ENCODE measurements at regions not wholly inside any gene's neighbourhood (a gene's known extent, or its start where the extent isn't known, plus 50 kb on each side); places are given as distances from the start of the nearest gene placed in this dataset.

DNA sequence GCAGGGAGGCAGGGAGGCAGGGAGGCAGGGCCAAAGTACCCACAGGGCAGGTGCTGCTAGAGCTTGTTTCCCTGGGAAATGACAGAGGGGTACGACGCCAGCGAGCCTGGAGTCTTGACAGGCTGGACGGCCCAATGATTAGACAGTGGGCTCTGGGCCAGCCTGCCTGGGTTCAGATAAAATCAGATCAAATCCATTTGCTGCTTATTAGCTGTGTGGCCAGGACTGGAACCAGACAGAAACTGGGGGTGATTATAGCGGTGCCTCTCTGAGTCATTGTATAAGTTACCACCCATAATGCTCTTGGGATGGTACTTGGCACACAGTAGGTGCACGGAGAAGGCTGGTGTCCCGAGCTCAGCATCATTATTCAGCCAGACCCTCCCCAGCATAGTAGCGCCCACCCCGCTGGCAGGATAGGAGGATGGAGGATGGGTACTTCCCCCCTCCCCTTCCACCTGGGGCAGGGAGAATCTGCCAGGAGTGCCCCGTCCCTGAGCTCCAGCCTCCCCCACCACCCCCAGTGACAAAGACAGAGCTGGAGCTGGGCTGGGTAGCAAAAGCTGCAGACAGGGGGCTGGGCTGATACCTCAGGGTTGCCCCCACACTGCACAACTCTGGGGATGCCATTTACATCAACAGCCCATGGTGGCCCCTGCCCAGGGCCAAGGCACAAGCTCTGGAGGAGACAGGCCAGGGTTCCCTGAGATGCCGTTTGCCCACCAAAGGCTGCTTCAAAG is 77.6 kb upstream of the TNRC6C start:
- no peak overlapping the region for H3K27ac Mint-ChIP-seq
- no peaks in the 10 kb centered on the region for H3K27me3 Mint-ChIP-seq
- H3K9me3 Mint-ChIP-seq = peaks cover 5% of the 10 kb centered on the region
- peaks cover 89% of the 10 kb centered on the region for H3K4me1 Mint-ChIP-seq
- peaks cover 4% of the 10 kb centered on the region for H3K36me3 Mint-ChIP-seq
- peak overlapping the region; percentile 51 for H3K4me3 Mint-ChIP-seq

DNA sequence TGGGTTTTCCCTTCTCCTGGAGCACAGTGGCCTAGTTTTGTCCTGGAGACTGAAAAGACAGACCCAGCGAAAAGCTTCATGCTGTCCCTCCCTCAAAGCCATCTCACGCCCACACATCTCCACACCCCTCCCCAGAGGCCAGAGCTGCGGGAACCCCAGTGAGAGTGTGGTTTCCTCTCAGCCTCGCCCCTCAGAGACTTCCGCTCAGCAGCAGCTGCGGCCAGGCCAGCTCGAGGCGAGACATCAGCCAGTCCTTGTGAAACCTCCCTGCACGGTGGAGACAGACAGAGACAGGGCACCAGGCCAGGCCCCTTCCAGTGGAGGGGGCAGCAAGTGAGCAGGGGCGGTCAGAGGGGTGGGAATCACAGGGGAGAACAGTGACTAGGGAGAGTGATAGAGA is 77.0 kb upstream of the TNRC6C start:
- H3K4me1 Mint-ChIP-seq = peaks cover 91% of the 10 kb centered on the region
- no peaks in the 10 kb centered on the region for H3K27me3 Mint-ChIP-seq
- no peaks in the 10 kb centered on the region for H3K36me3 Mint-ChIP-seq
- no peaks in the 10 kb centered on the region for H3K9me3 Mint-ChIP-seq
- peak overlapping the region; percentile 8 for H3K27ac Mint-ChIP-seq
- H3K4me3 Mint-ChIP-seq = peak overlapping the region; percentile 49

DNA sequence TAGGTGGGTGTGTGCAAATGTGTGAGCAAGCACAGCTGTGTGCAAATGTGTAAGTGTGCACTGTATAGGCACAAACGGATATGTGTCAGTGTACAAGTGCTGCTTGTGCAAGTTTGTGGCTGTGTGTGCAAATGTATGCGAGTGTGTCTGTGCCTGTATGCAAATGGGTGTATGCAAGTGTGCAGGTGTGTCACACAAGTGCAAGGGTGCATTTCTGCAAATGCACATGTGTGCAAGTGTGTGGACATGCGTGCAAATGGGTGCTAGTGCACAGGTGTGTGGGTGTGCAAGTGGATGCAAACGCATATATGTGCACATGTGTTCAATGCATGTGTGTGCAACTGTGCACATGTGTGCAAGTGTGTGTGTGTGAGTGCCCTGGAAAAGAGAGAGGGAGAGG is 76.5 kb upstream of the TNRC6C start:
- H3K4me3 Mint-ChIP-seq = peak overlapping the region; percentile 49
- no peaks in the 10 kb centered on the region for H3K36me3 Mint-ChIP-seq
- no peaks in the 10 kb centered on the region for H3K27me3 Mint-ChIP-seq
- peak overlapping the region; percentile 89 for H3K27ac Mint-ChIP-seq
- peaks cover 92% of the 10 kb centered on the region for H3K4me1 Mint-ChIP-seq
- H3K9me3 Mint-ChIP-seq = no peaks in the 10 kb centered on the region

DNA sequence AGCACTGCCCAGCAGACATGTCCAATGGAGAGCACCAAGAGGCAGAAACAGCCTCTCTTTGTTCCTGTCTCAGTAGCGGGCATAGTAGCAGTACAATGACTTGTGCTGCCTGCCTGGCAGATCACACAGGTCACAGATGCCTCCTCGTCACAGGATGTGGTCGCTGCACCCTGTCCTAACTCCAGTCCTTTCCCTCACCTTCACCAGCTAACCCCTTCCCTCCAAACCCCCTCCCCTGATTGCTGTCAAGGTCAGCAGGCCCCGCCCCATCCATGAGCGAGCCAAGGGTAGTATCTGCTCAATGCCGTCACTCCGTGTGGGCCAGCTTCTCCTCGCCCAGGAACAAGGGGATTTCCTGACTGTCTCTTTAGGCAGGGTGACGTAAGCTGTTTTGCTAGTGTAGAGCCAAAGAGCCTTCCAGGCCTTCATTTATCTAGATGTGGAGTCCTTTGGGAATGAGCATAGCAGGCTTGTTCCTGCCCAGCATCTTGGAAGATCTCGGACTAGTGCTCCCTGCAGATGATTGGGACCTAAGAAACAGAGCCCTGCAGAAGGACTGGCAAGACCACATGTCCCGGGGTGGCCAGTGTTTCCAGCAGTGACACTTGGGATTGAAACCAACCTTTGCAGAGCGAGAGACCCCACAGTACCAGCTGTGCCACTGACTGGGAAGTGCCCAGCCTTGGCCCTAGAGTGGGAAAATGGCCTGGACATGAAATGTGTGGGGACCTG is 75.9 kb upstream of the TNRC6C start:
- H3K36me3 Mint-ChIP-seq = no peaks in the 10 kb centered on the region
- H3K9me3 Mint-ChIP-seq = no peaks in the 10 kb centered on the region
- peak overlapping the region; percentile 89 for H3K27ac Mint-ChIP-seq
- no peaks in the 10 kb centered on the region for H3K27me3 Mint-ChIP-seq
- peaks cover 92% of the 10 kb centered on the region for H3K4me1 Mint-ChIP-seq
- peak overlapping the region; percentile 49 for H3K4me3 Mint-ChIP-seq

DNA sequence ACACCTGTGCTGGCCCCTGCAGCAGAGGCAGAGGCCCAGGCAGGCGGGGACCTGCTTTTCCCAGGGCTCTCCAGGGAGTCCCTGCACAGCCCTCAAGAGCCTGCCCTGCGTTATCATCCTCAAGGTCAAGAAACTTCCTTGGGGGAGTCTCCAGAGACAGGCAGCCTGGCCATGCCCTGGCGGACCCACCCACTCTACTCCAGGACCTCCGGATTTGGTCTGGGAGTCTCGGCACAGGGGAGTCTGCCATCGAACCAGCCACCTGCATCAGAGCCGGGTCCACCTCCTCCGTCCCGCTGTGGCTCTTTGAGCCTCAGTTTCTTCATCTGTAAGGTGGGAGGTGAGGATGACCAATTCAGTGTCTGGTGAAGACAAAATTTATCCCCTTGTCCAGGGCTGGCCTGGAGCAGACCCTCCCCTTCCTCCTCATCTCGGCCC is 75.3 kb upstream of the TNRC6C start:
- Mint-ChIP-seq H3K9me3 (no peaks in the 10 kb centered on the region), H3K4me1 (peaks cover 92% of the 10 kb centered on the region), H3K36me3 (no peaks in the 10 kb centered on the region), H3K4me3 (no peak overlapping the region), H3K27ac (peak overlapping the region; percentile 89), H3K27me3 (no peaks in the 10 kb centered on the region)

DNA sequence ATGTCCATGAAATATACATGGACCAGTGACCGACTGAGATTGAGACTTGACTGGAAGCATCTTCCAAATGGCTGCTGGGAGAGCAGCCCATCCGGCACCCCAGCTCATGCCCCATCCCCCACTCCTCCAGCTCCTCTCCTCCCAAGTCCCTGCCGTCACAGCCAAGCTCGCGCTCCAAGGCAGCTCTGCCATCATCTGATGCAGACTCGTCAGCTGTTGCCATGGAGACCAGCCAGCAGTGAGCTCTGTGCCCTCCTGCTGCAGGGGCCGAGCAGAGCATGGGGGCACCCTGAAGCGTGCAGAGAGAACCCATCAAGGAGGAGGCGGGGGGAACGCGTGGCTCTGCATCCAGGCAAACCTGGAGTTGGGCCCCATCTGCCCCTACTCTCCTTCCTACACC is 74.5 kb upstream of the TNRC6C start:
- H3K9me3 Mint-ChIP-seq = no peaks in the 10 kb centered on the region
- peaks cover 89% of the 10 kb centered on the region for H3K4me1 Mint-ChIP-seq
- H3K27me3 Mint-ChIP-seq = no peaks in the 10 kb centered on the region
- no peaks in the 10 kb centered on the region for H3K36me3 Mint-ChIP-seq
- peak overlapping the region; percentile 79 for H3K27ac Mint-ChIP-seq
- H3K4me3 Mint-ChIP-seq = peak overlapping the region; percentile 16

DNA sequence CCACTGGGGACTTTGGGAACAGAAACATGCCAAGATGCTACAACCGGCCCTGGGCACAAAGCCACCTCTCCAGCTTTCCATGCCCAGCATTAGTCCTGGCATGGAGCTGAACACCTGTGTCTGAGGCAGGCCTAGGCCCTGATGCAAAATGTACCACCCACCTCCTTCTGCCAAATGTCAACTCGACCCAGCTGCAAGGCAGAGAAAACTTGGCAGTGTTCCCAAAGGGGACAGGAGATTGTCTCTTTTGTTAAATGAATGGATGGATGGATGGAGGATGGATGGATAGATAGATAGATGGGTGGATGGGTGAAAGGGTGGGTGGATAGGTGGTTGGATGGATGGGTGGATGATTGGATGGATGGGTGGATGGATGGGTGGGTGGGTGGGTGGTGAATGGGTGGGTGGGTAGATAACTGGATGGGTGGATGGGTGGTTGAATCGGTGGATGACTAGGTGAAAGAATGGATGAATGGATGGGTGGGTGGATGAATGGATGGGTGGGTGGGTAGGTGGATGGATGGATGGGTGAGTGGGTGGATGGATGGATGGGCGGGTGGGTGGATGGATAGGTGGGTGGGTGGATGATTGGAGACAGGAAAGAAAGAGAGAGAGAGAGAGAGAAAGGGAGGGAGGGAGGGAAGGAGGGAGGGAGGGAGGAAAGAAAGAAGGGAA is 73.4 kb upstream of the TNRC6C start:
- Mint-ChIP-seq H3K9me3 (no peaks in the 10 kb centered on the region), H3K27ac (peak overlapping the region; percentile 62), H3K36me3 (no peaks in the 10 kb centered on the region), H3K4me1 (peaks cover 78% of the 10 kb centered on the region), H3K4me3 (no peak overlapping the region), H3K27me3 (no peaks in the 10 kb centered on the region)

DNA sequence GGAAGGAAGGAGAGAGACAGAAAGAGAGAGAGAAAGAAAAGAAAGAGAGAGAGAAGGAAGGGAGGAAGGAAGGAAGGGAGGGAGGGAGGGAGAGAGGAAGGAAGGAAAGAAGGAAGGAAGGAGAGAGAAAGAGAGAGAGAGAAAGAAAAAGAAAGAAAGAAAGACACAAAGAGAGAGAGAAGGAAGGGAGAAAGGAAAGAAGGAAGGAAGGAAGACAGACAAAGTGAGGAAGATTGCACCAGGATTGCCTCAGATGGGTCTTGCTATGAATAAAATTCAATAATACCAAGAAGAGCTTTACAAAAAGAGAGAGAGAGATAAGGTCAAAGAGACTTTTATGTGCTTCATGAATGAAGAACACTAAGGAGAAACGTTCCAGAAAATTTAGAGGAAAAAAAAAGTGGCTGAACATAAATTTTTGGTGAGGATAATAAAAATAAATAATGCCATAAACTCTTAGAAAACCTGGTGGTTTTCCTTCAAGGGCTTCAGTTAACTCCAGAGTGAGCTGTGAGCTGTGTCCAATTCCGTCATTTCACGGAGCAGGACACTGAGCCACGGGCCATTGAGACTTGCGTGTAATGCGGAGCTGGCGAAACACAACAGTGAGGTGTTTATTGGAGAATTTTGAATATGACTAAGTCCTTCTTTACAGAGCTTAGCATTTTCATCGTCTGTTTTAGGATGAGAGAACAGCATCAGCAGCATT is 72.7 kb upstream of the TNRC6C start:
- Mint-ChIP-seq H3K27me3 (no peaks in the 10 kb centered on the region), H3K27ac (peak overlapping the region; percentile 75), H3K4me1 (peaks cover 71% of the 10 kb centered on the region), H3K36me3 (no peaks in the 10 kb centered on the region), H3K9me3 (no peaks in the 10 kb centered on the region), H3K4me3 (no peak overlapping the region)

DNA sequence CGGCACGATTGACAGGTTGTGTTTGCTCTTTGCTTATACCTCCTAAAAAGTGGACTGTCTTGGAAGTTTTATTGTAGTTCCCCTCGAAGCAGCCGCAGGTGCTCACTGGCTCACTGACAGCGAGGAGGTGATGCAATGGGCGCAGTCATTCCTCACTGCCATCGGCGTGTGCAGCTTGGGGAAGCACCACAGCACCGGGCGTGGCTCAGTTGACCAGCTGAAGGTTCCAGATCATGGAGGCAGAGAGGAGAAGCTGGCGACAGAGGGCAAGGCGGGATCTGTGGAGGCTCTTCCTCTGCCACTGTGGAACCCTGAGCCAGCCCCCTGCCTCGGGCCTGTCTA is 72.1 kb upstream of the TNRC6C start:
- Mint-ChIP-seq H3K9me3 (no peaks in the 10 kb centered on the region), H3K36me3 (no peaks in the 10 kb centered on the region), H3K4me3 (no peak overlapping the region), H3K27me3 (no peaks in the 10 kb centered on the region), H3K27ac (no peak overlapping the region), H3K4me1 (peaks cover 66% of the 10 kb centered on the region)

DNA sequence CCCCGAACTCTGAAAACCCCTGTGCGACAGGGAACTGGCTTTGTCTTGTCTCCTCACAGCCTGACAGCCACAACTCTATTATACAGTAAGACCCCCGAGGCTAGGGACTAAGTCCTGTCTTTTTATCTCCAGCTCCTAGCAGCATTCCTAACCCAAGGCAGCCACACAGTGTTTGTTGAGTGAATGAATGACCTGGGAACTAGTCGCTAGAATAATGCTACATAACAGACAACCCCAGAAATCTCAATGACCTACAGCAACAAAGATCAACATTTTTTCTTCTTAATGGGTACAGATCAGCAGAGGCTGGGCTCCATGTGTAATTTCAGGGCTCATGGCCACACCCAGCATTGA is 71.4 kb upstream of the TNRC6C start:
- H3K4me1 Mint-ChIP-seq = peaks cover 58% of the 10 kb centered on the region
- no peaks in the 10 kb centered on the region for H3K9me3 Mint-ChIP-seq
- H3K27ac Mint-ChIP-seq = peak overlapping the region; percentile 93
- no peaks in the 10 kb centered on the region for H3K27me3 Mint-ChIP-seq
- H3K4me3 Mint-ChIP-seq = peak overlapping the region; percentile 90
- H3K36me3 Mint-ChIP-seq = no peaks in the 10 kb centered on the region

DNA sequence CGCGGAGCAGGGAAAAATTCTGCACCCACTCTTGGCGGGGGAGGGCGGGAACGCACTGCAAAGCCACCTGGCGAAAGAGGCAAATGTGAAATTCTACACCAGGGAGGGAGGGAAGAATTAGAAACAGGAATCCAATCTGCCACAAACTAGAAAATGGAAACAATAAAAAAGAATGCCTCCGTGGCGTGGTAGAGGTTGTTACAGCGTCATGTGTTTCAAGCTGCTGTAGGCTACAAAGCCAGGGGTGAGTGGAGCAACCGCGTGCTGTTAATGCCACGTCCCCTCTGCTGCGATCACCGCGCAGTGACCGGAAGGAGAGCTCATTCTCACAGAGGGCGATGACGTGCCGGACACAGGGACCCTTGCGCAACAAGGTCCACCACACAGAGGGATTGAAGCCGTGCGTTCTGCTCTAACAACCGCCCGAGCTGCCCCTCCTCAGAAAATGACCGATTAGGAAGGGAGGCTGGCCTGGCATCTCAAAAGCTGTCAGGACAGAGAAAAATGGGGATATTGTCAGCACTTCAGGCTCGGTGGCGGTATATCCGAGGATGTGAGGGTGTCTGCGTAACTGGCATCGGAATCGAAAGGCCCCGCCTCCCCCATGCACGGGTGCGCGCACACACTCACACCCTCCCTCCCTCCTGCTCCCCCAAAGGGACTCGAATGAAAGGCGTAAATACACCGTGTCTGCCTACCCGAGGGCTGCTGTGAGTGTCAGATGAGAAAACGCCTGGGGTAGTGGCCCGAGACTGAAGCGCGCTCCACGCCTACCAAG is 70.8 kb upstream of the TNRC6C start:
- Mint-ChIP-seq H3K9me3 (no peaks in the 10 kb centered on the region), H3K27me3 (no peaks in the 10 kb centered on the region), H3K27ac (peak overlapping the region; percentile 93), H3K4me1 (peaks cover 53% of the 10 kb centered on the region), H3K36me3 (no peaks in the 10 kb centered on the region), H3K4me3 (peak overlapping the region; percentile 90)

DNA sequence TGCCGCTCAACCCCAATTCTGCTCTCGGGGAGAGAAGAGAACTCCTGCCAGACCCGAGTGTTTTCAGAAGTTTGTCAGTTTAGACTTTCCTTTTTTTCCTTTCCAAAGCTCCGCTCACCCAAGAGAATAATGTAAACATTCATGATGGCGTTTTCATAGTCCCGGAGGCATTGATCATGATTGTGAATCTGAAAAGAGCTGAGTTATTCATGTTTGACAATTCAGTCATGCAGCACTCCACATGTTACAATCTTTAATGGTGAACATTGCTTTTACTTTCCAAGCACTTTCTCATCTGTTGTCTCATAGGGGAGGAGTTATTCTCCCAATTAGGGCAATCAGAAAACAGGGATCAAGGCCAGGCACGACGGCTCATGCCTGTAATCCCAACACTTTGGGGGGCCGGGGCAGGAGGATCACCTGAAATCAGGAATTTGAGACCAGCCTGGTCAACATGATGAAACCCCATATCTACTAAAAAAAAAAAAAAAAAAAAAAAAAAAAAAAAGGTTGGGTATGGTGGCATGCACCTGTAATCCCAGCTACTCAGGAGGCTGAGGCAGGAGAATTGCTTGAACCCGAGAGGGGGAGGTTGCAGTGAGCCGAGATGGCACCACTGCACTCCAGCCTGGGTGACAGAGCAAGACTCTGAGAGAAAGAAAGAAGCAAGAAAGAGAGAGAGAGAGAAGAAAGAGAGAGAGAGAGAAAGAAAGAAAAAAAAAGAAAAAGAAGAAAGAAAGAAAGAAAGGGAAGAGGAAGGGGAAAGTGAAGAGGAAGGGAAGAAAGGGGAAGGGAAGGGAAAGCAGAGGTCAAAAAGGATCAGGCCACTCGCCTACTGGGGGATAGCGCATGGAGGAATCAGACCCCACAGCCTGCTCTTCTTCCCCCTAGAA is 70.0 kb upstream of the TNRC6C start:
- Mint-ChIP-seq H3K4me1 (peaks cover 54% of the 10 kb centered on the region), H3K27me3 (no peaks in the 10 kb centered on the region), H3K27ac (peak overlapping the region; percentile 93), H3K4me3 (peak overlapping the region; percentile 90), H3K36me3 (no peaks in the 10 kb centered on the region), H3K9me3 (no peaks in the 10 kb centered on the region)

DNA sequence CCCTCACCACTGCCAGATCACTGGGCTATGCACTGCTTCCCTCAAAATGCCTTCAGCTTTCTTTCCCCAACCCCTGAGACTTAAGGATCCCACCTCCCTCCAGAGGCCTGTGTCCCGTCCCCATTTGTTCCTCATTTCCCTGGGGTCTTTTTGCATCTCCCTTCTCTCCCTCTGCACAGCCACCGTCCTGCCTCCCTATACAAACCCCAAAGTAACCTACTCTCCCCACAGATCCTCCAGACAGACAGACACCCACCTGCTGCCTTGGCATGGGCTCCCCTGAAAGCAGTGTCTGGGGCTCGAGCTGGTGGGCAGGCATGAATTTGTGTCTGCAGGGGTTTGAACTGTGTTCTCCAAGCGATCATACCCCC is 69.4 kb upstream of the TNRC6C start:
- H3K27me3 Mint-ChIP-seq = no peaks in the 10 kb centered on the region

More for the DNA sequence above, 69.4 kb upstream of the TNRC6C start:
- H3K27ac Mint-ChIP-seq = no peak overlapping the region
- H3K36me3 Mint-ChIP-seq = no peaks in the 10 kb centered on the region
- no peak overlapping the region for H3K4me3 Mint-ChIP-seq
- peaks cover 50% of the 10 kb centered on the region for H3K4me1 Mint-ChIP-seq
- no peaks in the 10 kb centered on the region for H3K9me3 Mint-ChIP-seq

Data from activated naive CD4-positive, alpha-beta T cell treated with anti-CD3 and anti-CD28 coated beads, Interleukin-2, amount 50 U/mL, for 24 hours (primary cell).